Inflammatory macrophage (primary cell): ENCODE measurements at regions not wholly inside any gene's neighbourhood (a gene's known extent, or its start where the extent isn't known, plus 50 kb on each side); places are given as distances from the start of the nearest gene placed in this dataset.
A peak's percentile ranks its signal among the peaks of the same experiment; 100 is the strongest.
"Not testable (repeated sequence)": the region's sequence is repeated elsewhere in the genome, so short reads cannot be mapped to it uniquely, and the experiment has no call there.

Experiments
- DNase-seq, 2 donors: peaks; one replicate each; pipeline ENCODE4 v3.0.0-alpha.2; 2020 to 2022

GRCh38 chr5:89320421-89321277 lies 437.7 kb upstream of the MEF2C start:
- DNase-seq, result no peak

DNA sequence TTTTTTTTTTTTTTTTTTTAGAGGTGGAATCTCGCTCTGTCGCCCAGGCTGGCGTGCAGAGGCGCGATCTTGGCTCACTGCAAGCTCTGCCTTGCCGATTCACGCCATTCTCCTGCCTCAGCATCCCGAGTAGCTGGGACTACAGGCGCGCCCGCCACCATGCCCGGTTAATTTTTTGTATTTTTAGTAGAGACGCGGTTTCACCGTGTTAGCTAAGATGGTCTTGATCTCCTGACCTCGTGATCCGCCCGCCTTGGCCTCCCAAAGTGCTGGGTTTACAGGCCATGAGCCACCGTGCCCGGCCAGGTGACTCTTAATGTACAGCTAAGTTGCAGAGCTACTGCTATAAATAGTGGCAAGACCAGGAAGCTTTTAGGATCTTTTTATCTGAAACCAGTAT lies 434.9 kb upstream of the MEF2C start:
- not testable (repeated sequence) for DNase-seq

GRCh38 chr5:89315286-89316100 lies 432.5 kb upstream of the MEF2C start:
- no peak for DNase-seq

DNA sequence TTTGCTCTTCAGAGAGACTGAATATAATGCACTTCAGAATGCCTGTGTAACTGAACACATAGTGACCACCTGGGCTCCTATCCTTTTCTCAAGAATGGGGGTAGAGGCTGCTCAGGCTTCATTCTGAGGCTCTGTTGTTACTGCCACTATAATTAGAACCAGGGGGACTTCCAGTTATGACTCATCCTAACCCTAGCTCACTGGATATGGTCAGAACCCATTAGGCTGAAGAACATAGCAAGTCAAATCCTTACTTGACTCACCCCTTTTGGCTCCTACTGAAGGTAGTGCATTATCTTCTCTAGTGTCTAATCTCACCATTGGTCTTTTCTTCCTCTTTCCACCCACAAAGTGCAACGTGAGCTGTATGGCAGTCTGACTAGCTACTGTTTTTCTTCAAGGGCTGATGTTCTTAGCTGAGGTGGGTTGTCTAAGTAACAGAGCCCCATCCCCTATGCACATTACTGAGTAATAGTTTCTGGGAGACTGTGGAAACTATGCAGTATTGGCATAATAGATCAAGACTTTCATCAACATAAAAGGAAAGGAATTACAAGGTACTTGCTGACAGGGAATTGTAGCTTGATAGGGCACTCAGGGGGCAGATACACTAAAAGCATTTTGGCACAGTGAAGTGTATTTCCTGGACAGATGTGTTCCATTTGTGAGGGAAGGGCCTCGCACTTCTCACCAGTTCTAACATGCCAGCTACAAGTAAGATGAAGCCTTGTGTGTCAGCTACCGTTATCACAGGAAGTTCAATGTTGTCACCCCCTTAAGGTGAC lies 431.0 kb upstream of the MEF2C start:
- peak; percentile 11 to 22 for DNase-seq

DNA sequence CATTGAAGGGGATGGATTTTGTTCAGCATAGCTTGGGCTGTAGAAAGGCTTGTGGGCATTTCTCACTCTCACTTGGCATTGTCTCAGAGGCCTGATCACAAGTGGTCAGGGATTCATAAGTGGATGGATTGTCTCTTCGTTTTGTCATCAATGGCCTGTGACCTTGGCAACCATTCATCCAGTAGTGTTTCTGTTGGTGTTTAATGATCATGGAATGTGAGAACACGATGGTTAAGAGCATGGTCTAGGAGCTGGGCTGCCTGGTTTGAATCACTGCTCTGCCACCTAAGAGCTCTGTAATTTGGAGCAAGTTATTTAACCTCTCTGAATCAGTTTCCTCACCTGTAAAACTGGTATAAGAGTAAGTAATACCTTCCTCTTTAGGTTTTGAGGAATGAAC lies 430.1 kb upstream of the MEF2C start:
- DNase-seq, result no peak

DNA sequence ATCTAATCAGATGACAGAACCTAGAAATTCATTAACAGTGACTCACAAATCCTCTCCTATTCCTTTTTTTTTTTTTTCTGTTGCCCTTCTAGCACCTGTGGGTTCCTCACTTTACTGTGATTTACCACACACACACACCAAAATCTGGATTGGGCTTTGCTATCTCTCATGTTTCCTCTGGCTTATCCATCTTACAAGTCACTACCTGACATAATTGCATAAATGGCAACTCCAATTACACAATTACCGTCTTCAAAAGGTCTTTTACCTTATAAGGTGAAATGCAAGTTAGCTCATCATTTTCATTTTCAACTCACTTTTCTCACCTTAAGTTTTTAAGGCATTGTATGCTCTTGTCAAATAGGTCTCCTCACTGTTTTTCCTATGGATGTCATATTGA lies 426.3 kb upstream of the MEF2C start:
- DNase-seq, result no peak

GRCh38 chr5:89308606-89309040 lies 425.6 kb upstream of the MEF2C start:
- no peak for DNase-seq

GRCh38 chr5:89307972-89308371 lies 425.0 kb upstream of the MEF2C start:
- no peak for DNase-seq

GRCh38 chr5:89307141-89307540 lies 424.2 kb upstream of the MEF2C start:
- DNase-seq, result not testable (repeated sequence)

GRCh38 chr5:89303033-89303480 lies 420.1 kb upstream of the MEF2C start:
- DNase-seq, result peak; percentile 81 to 96

DNA sequence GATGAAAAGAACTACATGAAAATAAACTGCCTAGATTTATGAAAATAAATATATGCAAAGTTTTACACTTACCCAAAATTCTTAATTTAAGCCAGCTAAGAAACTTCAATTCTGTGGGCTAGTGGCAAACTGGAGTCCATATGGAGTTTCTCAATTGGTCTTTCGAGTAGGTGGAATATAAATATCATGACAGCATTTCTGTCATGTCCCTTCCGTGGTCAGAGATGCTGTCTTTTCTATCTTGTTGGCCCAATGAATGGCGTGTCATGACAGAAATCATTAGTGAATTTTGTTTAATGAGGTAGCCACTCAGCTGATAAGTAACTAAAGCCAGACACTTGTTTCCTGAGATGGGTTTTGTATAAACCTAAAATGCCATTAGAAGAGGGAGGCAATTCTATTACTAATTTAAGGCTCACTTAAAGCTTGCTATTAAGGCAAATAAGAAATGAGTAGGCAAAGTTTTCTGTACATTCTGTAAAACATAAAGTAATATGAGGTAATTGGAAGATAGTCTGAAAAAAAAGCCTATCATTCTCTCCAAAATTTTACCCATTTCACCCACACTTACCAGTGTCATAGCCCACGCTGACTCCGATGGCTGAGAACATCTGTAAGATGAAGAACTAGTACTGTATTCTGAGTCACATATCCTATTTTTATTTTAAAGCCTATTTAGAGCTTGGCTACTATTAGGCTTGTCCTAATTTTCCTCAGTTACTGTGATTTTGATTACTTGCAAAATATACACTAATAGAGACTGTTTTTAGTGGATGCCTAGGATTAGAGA lies 419.3 kb upstream of the MEF2C start:
- DNase-seq, result peak; percentile 15 to 50

GRCh38 chr5:89301321-89302025 lies 418.5 kb upstream of the MEF2C start:
- peak in 1 of 2 donors; percentile 14 for DNase-seq

GRCh38 chr5:89300426-89300970 lies 417.5 kb upstream of the MEF2C start:
- DNase-seq, result peak in 1 of 2 donors; percentile 25

DNA sequence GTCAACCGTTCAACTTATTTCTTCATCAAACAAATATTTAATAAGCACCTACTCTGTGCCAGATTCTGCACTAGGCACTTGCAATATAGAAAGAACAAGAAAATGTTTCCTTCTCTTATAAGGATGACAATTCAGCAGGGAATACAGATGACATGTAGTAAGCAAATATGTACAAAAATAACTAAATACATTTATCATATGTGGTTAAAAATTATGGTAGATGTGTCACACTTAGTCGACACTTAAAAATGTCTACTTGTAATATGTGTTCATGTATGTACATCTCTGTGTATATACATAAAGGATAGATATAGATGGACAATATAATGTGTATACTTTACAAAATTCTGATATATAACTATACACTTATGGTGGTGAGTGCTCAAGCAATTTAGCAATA lies 417.0 kb upstream of the MEF2C start:
- no peak for DNase-seq

GRCh38 chr5:89297066-89297465 lies 414.1 kb upstream of the MEF2C start:
- DNase-seq, result peak in 1 of 2 donors; percentile 35

GRCh38 chr5:89293810-89294209 lies 410.8 kb upstream of the MEF2C start:
- DNase-seq, result peak; percentile 87 to 94

DNA sequence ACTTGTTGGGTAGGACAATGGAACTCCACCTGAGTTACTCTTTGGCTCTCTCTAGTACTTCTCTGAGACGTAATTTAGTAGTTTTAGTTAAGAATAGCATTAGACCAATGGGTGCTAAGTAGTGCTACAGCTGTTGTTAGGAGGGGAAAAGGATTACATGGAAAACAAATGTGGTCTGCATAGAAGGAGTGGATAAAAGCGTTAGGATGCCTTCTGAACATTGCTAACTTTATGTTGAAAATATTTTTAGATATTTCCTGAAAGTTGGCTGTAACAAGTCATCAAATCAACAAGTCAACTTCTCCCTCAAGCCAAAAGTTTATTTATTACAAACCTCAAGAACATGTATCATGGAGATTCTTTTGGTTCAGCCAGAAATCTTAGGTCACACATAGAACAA lies 409.5 kb upstream of the MEF2C start:
- DNase-seq, result no peak

DNA sequence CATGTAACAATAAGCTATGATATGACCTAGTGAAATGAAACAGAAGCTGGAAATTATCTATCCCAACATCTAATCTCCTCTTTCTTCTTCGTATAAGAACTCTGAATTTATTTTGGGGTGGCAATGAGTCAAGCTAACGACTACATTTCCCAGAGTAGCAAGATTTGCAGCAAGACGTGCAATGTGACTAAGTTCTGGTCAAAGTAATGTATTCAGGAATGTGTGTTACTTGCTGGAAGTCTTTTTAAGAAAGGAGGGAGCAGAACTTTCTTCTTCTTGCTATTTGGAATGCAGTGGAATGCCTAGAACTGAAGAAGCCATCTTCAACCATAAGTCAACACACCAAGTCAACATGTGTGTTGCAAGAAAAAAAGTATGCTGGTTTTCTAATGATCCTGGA lies 406.6 kb upstream of the MEF2C start:
- DNase-seq, result no peak

DNA sequence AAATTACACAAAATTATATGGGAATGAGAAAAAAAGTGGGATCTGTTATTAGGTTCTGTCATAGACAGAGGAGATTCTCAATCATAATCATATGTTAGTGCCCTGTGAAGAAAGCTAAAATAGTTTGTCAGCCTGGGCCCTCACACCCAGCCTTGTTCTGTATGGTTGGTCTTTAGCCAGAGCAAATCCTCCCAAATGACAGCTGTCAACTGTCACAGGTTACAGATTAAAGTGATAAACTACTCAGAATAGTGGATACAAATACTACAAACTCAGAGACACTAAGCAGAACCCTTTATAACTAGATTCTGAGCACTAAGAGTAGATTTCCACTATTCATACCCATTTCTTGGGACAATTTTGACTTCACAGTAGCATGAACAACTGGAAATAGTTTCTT lies 405.0 kb upstream of the MEF2C start:
- DNase-seq, result no peak

DNA sequence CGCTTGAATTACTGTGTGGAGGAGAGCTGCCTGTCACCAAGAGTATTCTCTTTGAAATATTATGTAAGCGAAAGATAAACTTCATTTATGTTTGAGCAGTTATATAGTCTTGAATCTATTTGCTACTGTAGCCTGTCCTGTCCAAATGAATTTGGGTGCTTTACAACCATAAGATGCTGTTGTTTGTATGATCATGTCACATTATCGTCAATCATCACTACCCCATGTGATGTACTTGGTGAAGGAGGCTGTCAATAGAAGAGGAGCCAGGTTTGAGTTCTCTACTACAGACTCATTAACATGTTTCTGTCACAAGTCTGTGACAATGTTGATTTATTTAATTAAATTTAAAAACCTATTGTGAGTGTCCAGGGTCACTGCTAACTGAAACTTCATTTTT lies 403.3 kb upstream of the MEF2C start:
- DNase-seq, result no peak
